Stomach (tissue), 8 donors: ENCODE measurements at regions not wholly inside any gene's neighbourhood (a gene's known extent, or its start where the extent isn't known, plus 50 kb on each side); places are given as distances from the start of the nearest gene placed in this dataset.

Experiments used
- DNase-seq, 2 donors: peaks; one replicate each; pipeline versions ENCODE4 v3.0.0 to v3.0.0-alpha.2; 2013 to 2019
- H3K27ac ChIP-seq, 5 donors: fragments of 200-600 bp in 4 of 5; sonication (generic) in 4 of 5; one replicate each; pipeline ENCODE4 v1.5.1; 2013 to 2019; ENCODE audit warnings: mild to moderate bottlenecking in 1 of 5, moderate library complexity in 1 of 5
- H3K27me3 ChIP-seq, 3 donors: fragments of 200-600 bp; sonication (generic); one replicate each; pipeline ENCODE4 v1.5.1; 2017 to 2019; ENCODE audit warnings: mixed run types in 1 of 3
- H3K36me3 ChIP-seq, 4 donors: fragments of 200-600 bp; sonication (generic); 1 replicate in 3 of 4; 2 replicates in 1 of 4; pipeline ENCODE4 v1.5.1; 2016 to 2019
- H3K4me1 ChIP-seq, 4 donors: fragments of 200-600 bp; sonication (generic); one replicate each; pipeline ENCODE4 v1.5.1; 2016 to 2019
- H3K4me3 ChIP-seq, 4 donors: fragments of 200-600 bp; sonication (generic) in 3 of 4; one replicate each; pipeline ENCODE4 v1.5.1; 2016 to 2019; ENCODE audit warnings: mild to moderate bottlenecking in 1 of 4
- H3K9me3 ChIP-seq, 4 donors: fragments of 200-600 bp; sonication (generic); one replicate each; pipeline ENCODE4 v1.5.1; 2016 to 2019
- CTCF ChIP-seq, 7 experiments: fragments of 450-650 bp in 4 of 7; fragments of 200-600 bp in 3 of 7; sonication (generic) in 3 of 7; IDR thresholded peaks; one replicate each; pipeline ENCODE4 v1.5.1; 2016 to 2019; ENCODE audit warnings: antibody characterized with exemption in 7 of 7, control low read depth in 2 of 7, mild to moderate bottlenecking in 1 of 7
- EP300 ChIP-seq: sonication (generic); formaldehyde crosslinking; IDR thresholded peaks from one replicate; pipeline ENCODE4 v1.6.1; 2017; ENCODE audit warnings: antibody characterized with exemption
- POLR2A ChIP-seq, 4 donors: fragments of 450-650 bp; IDR thresholded peaks; one replicate each; pipeline ENCODE4 v1.6.1; 2016; ENCODE audit warnings: antibody characterized with exemption in 4 of 4, control low read depth in 2 of 4, mild to moderate bottlenecking in 1 of 4, moderate library complexity in 1 of 4
- POLR2AphosphoS5 ChIP-seq, 3 donors: sonication (generic); formaldehyde crosslinking; IDR thresholded peaks; one replicate each; pipeline ENCODE4 v1.6.1; 2016; ENCODE audit warnings: antibody characterized with exemption in 3 of 3
- WGBS, 5 donors: extraction: QIAGEN DNeasy Blood & Tissue Kit in 3 of 5; methylation state at CpG; one replicate each; pipeline versions ENCODE4 v1.1.5 to v1.1.7; 2013 to 2018; 5-methylcytosine and 5-hydroxymethylcytosine counted together
- intact Hi-C: fragments of 100-400 bp; cut with DNase I; formaldehyde crosslinking; loops from one replicate; pipeline ENCODE4 v1.15.1; 2023; ENCODE audit warnings: low total_unique reads
- donor health status: healthy with polysubstance abuse.
- donor health status: Bipolar disorder and iron deficiency.
- donor health status: healthy.

GRCh38 chr6:115001731-115002350 is 659.0 kb upstream of the HS3ST5 start:
- no peaks in the 10 kb centered on the region for H3K27me3 ChIP-seq
- H3K9me3 ChIP-seq: no peaks in the 10 kb centered on the region
- H3K36me3 ChIP-seq: no peaks in the 10 kb centered on the region
- TF ChIP-seq POLR2A (IDR thresholded peaks at IDR 0.05) (no peak), CTCF (IDR thresholded peaks at IDR 0.05) (no peak), EP300 (no peak), POLR2AphosphoS5 (IDR thresholded peaks at IDR 0.05) (no peak)
- no peak overlapping the region for H3K27ac ChIP-seq
- H3K4me3 ChIP-seq: no peak overlapping the region
- intact Hi-C loops: no loop called here
- 77 to 91% (median 87%) methylated on average over 8 of the region's 8 CpGs for WGBS, 5 donors
- no peaks in the 10 kb centered on the region for H3K4me1 ChIP-seq
- no peak for DNase-seq

- Histone ChIP-seq H3K27me3 (no peaks in the 10 kb centered on the region), H3K36me3 (no peaks in the 10 kb centered on the region), H3K4me1 (no peaks in the 10 kb centered on the region), H3K9me3 (no peaks in the 10 kb centered on the region), H3K4me3 (no peak overlapping the region), H3K27ac (no peak overlapping the region)
- DNase-seq: no peak
- TF ChIP-seq POLR2AphosphoS5 (IDR thresholded peaks at IDR 0.05) (no peak), EP300 (no peak), POLR2A (IDR thresholded peaks at IDR 0.05) (no peak), CTCF (IDR thresholded peaks at IDR 0.05) (no peak)
- intact Hi-C loops: no loop called here
- whole genome bisulfite sequencing, 5 donors: 82 to 88% (median 85%) methylated on average over 4 of the region's 4 CpGs
Observed at GRCh38 chr6:115000736-115001135, 657.9 kb upstream of the HS3ST5 start.

- H3K9me3 ChIP-seq: no peaks in the 10 kb centered on the region
- H3K27ac ChIP-seq: no peak overlapping the region
- no peak for TF ChIP-seq CTCF (IDR thresholded peaks at IDR 0.05)
- no peak for TF ChIP-seq EP300
- TF ChIP-seq POLR2A (IDR thresholded peaks at IDR 0.05): no peak
- no peak for TF ChIP-seq POLR2AphosphoS5 (IDR thresholded peaks at IDR 0.05)
- H3K4me1 ChIP-seq: no peaks in the 10 kb centered on the region
- H3K27me3 ChIP-seq: no peaks in the 10 kb centered on the region
- no peaks in the 10 kb centered on the region for H3K36me3 ChIP-seq
- H3K4me3 ChIP-seq: no peak overlapping the region
- no peak for DNase-seq
- intact Hi-C loops: no loop called here
- whole genome bisulfite sequencing, 5 donors: 85 to 92% (median 90%) methylated on average over 8 of the region's 8 CpGs
Observed at GRCh38 chr6:114998492-114998891, 655.7 kb upstream of the HS3ST5 start.

GRCh38 chr6:114997813-114998292 is 655.0 kb upstream of the HS3ST5 start:
- Histone ChIP-seq H3K27ac (no peak overlapping the region), H3K4me1 (no peaks in the 10 kb centered on the region), H3K27me3 (no peaks in the 10 kb centered on the region), H3K9me3 (no peaks in the 10 kb centered on the region), H3K36me3 (no peaks in the 10 kb centered on the region), H3K4me3 (no peak overlapping the region)
- 77 to 87% (median 82%) methylated on average over 4 of the region's 4 CpGs for WGBS, 5 donors
- peak in 1 of 2 donors; percentile 5 for DNase-seq
- TF ChIP-seq CTCF (IDR thresholded peaks at IDR 0.05): no peak
- no peak for TF ChIP-seq POLR2A (IDR thresholded peaks at IDR 0.05)
- no peak for TF ChIP-seq EP300
- no peak for TF ChIP-seq POLR2AphosphoS5 (IDR thresholded peaks at IDR 0.05)
- intact Hi-C loops: no loop called here
